Epithelial cell of esophagus (primary cell): ENCODE measurements at regions not wholly inside any gene's neighbourhood (a gene's known extent, or its start where the extent isn't known, plus 50 kb on each side); places are given as distances from the start of the nearest gene placed in this dataset.

Experiments
- DNase-seq: peaks from one replicate; pipeline ENCODE4 v3.0.0; 2010; ENCODE audit warnings: low read depth
- H3K4me3 ChIP-seq: 2 replicates; pipeline ENCODE4 v1.5.1; 2011; ENCODE audit warnings: mild to moderate bottlenecking, low read length, control low read depth
- TF ChIP-seq, protein P1 (sequence below): IDR thresholded peaks from 2 replicates; pipeline ENCODE4 v1.5.1; 2011; ENCODE audit warnings: low read depth, mild to moderate bottlenecking, low read length, control low read depth, inconsistent platforms; ENCODE audit not compliant: insufficient read depth; ENCODE audit errors: missing control alignments

DNA sequence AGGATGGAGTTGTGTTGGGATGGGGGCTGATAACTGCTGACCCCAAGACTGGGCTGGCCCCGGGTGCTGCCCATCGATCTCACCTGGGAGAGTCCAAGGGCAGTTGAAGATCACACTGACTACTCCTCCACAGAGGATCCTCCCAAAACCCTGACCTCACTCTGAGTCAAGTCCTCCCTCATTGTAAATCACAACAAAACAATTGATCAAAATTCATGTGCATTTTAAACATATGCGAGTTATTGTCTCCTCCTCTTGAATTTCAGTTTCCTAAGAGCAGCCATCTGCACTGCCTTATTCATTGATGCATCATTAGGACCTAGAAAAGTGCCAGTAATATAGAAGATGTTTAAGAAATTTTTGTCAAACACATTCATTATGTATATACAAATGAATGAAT lies 273.6 kb downstream of the C1orf94 start:
- H3K4me3 ChIP-seq = no peak overlapping the region
- DNase-seq = no peak
- TF ChIP-seq, protein P1, sequence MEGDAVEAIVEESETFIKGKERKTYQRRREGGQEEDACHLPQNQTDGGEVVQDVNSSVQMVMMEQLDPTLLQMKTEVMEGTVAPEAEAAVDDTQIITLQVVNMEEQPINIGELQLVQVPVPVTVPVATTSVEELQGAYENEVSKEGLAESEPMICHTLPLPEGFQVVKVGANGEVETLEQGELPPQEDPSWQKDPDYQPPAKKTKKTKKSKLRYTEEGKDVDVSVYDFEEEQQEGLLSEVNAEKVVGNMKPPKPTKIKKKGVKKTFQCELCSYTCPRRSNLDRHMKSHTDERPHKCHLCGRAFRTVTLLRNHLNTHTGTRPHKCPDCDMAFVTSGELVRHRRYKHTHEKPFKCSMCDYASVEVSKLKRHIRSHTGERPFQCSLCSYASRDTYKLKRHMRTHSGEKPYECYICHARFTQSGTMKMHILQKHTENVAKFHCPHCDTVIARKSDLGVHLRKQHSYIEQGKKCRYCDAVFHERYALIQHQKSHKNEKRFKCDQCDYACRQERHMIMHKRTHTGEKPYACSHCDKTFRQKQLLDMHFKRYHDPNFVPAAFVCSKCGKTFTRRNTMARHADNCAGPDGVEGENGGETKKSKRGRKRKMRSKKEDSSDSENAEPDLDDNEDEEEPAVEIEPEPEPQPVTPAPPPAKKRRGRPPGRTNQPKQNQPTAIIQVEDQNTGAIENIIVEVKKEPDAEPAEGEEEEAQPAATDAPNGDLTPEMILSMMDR = no peak

GRCh38 chr1:34452451-34452850 lies 275.7 kb downstream of the C1orf94 start:
- no peak for DNase-seq
- no peak overlapping the region for H3K4me3 ChIP-seq
- TF ChIP-seq, protein P1 = no peak

DNA sequence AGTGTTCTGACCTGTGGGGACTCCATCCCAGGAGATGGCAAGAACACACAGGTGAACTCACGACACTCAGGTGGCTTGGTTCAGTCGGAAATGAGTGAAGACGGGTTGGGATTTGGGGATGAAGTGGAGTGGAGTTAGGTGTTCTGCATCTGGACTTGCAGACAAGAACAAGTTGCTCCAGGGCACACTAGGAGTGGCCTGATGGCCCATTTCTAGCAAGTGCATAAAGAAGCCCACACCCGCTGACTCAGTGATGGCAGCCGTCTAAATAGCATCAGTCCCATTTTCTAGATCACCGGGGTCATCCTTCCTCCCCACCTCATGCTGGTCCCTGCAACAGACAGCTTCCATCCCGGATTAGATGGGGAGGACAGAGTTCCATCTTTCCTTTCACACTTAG lies 278.4 kb downstream of the C1orf94 start:
- no peak overlapping the region for H3K4me3 ChIP-seq
- no peak for DNase-seq
- TF ChIP-seq, protein P1 = no peak

GRCh38 chr1:34460193-34460592 lies 283.5 kb downstream of the C1orf94 start:
- TF ChIP-seq, protein P1 = peak; percentile 22
- no peak overlapping the region for H3K4me3 ChIP-seq
- DNase-seq = peak; percentile 15

DNA sequence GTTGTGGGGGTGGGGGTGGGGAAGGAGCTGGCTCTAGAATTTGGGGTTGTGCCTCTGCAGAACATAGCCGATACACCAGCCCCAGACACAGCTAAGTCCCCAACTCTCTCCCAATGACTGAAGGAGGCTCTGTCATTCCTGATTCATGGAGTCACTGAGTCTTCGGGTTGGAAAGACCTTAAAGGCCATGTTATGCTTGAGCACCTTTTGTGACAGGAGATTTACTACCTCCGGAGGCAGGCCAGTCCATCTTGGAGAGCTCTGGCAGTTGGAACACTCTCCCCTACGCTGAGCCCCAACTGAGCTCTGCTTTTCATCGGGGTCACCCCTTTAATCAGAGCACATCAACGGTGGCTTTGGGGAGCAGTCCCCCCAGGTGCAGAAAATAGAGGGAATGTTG lies 284.4 kb upstream of the GJB5 start:
- H3K4me3 ChIP-seq = no peak overlapping the region
- DNase-seq = no peak
- TF ChIP-seq, protein P1 = no peak

- DNase-seq = no peak
Measured at GRCh38 chr1:34474566-34474965, 280.3 kb upstream of the GJB5 start.

GRCh38 chr1:34476371-34476770 lies 278.5 kb upstream of the GJB5 start:
- H3K4me3 ChIP-seq = no peak overlapping the region
- DNase-seq = no peak
- TF ChIP-seq, protein P1 = no peak

More at GRCh38 chr1:34474566-34474965, 280.3 kb upstream of the GJB5 start:
- TF ChIP-seq, protein P1 = no peak
- no peak overlapping the region for H3K4me3 ChIP-seq
